Body of pancreas (tissue), 4 donors: ENCODE measurements at regions not wholly inside any gene's neighbourhood (a gene's known extent, or its start where the extent isn't known, plus 50 kb on each side); places are given as distances from the start of the nearest gene placed in this dataset.
"Not testable (repeated sequence)": the region's sequence is repeated elsewhere in the genome, so short reads cannot be mapped to it uniquely, and the experiment has no call there.

ENCODE experiments used
- ATAC-seq: fragments of 150-250 bp; one replicate; pipeline ENCODE4 v1.9.1; 2016
- DNase-seq, 4 donors: peaks; one replicate each; pipeline ENCODE4 v3.0.0-alpha.2; 2019
- H3K27ac ChIP-seq, 4 donors: fragments of 200-600 bp; sonication (generic); 1 replicate in 3 of 4; 2 replicates in 1 of 4; pipeline versions ENCODE4 v1.5.1 to v1.6.1; 2016 to 2019; ENCODE audit warnings: mild to moderate bottlenecking in 1 of 4, mixed read lengths in 1 of 4, moderate library complexity in 1 of 4
- H3K27me3 ChIP-seq, 2 donors: fragments of 200-600 bp; sonication (generic); one replicate each; pipeline ENCODE4 v1.6.0; 2016; ENCODE audit warnings: mild to moderate bottlenecking in 1 of 2
- H3K36me3 ChIP-seq, 2 donors: fragments of 200-600 bp; sonication (generic); replicated peaks in 1 of 2; 2 replicates each; pipeline ENCODE4 v1.5.1; 2016; ENCODE audit warnings: low read depth in 2 of 2; ENCODE audit not compliant: insufficient read depth in 1 of 2
- H3K4me1 ChIP-seq: fragments of 200-600 bp; sonication (generic); one replicate; pipeline ENCODE4 v1.6.0; 2016
- H3K4me3 ChIP-seq, 2 donors: fragments of 200-600 bp; sonication (generic); 1 replicate in 1 of 2; 2 replicates in 1 of 2; pipeline ENCODE4 v1.5.1; 2016 to 2019
- H3K9me3 ChIP-seq, 3 donors: fragments of 200-600 bp; sonication (generic); 1 replicate in 2 of 3; 2 replicates in 1 of 3; pipeline ENCODE4 v1.5.1; 2016
- POLR2A ChIP-seq, 3 donors: fragments of 450-650 bp; IDR thresholded peaks; one replicate each; pipeline ENCODE4 v1.6.1; 2016; ENCODE audit warnings: antibody characterized with exemption in 3 of 3, mild to moderate bottlenecking in 2 of 3
- WGBS, 2 donors: methylation state at CpG; one replicate each; pipeline ENCODE4 v1.1.5; 2017; 5-methylcytosine and 5-hydroxymethylcytosine counted together
- intact Hi-C: fragments of 100-400 bp; cut with DNase I; formaldehyde crosslinking; loops from one replicate; pipeline ENCODE4 v1.15.1; 2023
- TF ChIP-seq, protein P1 (sequence below), 7 experiments: fragments of 450-650 bp in 4 of 7; fragments of 200-600 bp in 3 of 7; sonication (generic) in 3 of 7; IDR thresholded peaks; one replicate each; pipeline ENCODE4 v1.5.1; 2016 to 2019; ENCODE audit warnings: antibody characterized with exemption in 7 of 7

GRCh38 chr17:14545156-14545906 is 244.4 kb downstream of the HS3ST3B1 start:
- Histone ChIP-seq H3K4me1 (peaks cover 4% of the 10 kb centered on the region), H3K36me3 (no peaks in the 10 kb centered on the region), H3K4me3 (no peak overlapping the region), H3K27me3 (no peaks in the 10 kb centered on the region), H3K27ac (no peak overlapping the region), H3K9me3 (no peaks in the 10 kb centered on the region)
- 23 to 32% methylated on average over 13 to 16 of the region's 16 CpGs for WGBS, 2 donors
- TF ChIP-seq, protein P1, sequence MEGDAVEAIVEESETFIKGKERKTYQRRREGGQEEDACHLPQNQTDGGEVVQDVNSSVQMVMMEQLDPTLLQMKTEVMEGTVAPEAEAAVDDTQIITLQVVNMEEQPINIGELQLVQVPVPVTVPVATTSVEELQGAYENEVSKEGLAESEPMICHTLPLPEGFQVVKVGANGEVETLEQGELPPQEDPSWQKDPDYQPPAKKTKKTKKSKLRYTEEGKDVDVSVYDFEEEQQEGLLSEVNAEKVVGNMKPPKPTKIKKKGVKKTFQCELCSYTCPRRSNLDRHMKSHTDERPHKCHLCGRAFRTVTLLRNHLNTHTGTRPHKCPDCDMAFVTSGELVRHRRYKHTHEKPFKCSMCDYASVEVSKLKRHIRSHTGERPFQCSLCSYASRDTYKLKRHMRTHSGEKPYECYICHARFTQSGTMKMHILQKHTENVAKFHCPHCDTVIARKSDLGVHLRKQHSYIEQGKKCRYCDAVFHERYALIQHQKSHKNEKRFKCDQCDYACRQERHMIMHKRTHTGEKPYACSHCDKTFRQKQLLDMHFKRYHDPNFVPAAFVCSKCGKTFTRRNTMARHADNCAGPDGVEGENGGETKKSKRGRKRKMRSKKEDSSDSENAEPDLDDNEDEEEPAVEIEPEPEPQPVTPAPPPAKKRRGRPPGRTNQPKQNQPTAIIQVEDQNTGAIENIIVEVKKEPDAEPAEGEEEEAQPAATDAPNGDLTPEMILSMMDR (IDR thresholded peaks at IDR 0.05), result no peak
- no peak for TF ChIP-seq POLR2A (IDR thresholded peaks at IDR 0.05)
- no peak for ATAC-seq
- intact Hi-C loops, result no loop called here
- DNase-seq, result peak in 1 of 4 donors; percentile 13

DNA sequence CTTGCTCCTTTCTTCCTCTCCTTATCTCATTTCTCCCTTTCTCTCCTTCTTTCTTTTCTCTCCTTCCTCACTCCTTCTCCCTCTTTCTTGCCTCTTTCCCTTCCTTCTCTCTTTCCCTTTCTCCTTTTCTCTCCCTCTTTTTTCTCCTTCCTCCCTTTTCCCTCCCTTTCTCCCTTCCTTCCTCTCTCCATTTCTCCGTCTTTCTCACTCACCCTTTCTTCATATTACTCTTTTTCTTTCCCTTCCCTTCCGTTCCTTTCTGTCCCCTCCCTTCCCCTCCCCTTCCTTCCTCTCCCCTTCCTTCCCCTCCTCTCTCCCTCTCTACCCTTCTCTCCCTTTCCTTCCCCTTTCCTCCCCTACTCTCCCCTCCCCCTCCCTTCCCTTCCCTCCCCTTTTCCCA is 240.8 kb downstream of the HS3ST3B1 start:
- Histone ChIP-seq H3K27ac (no peak overlapping the region), H3K36me3 (no peaks in the 10 kb centered on the region), H3K4me1 (peaks cover 4% of the 10 kb centered on the region), H3K27me3 (no peaks in the 10 kb centered on the region), H3K9me3 (no peaks in the 10 kb centered on the region), H3K4me3 (no peak overlapping the region)
- ATAC-seq, result no peak
- intact Hi-C loops, result no loop called here
- DNase-seq, result no peak
- whole genome bisulfite sequencing, 2 donors, result 50 to 64% methylated on average over 2 of the region's 2 CpGs
- no peak for TF ChIP-seq POLR2A (IDR thresholded peaks at IDR 0.05)
- TF ChIP-seq, protein P1 (IDR thresholded peaks at IDR 0.05), result no peak

DNA sequence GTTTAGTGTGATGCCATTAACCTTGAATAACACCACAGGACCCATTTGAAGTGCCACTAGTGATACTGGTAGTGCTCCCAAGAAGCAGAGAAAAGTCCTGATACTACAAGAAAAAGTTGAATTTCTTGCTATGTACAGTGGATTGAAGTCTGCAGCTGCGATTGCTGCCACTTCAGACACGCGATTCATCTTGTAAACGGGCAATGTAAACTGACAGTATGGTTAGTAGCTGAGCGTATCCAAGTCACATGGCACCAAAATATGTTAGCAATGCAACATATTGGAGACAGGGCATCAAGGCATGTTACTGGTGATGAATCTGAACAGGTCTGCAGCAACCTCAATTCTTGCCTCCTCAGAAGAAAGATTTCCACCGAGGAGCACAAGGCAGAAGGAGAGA is 238.9 kb downstream of the HS3ST3B1 start:
- no peaks in the 10 kb centered on the region for H3K27me3 ChIP-seq
- intact Hi-C loops, result no loop called here
- H3K4me1 ChIP-seq, result no peaks in the 10 kb centered on the region
- no peak for ATAC-seq
- no peaks in the 10 kb centered on the region for H3K36me3 ChIP-seq
- no peak for DNase-seq
- no peak for TF ChIP-seq POLR2A (IDR thresholded peaks at IDR 0.05)
- TF ChIP-seq, protein P1 (IDR thresholded peaks at IDR 0.05), result no peak
- no peaks in the 10 kb centered on the region for H3K9me3 ChIP-seq
- H3K4me3 ChIP-seq, result no peak overlapping the region
- WGBS, 2 donors, result 63 to 71% methylated on average over 6 of the region's 6 CpGs
- no peak overlapping the region for H3K27ac ChIP-seq

DNA sequence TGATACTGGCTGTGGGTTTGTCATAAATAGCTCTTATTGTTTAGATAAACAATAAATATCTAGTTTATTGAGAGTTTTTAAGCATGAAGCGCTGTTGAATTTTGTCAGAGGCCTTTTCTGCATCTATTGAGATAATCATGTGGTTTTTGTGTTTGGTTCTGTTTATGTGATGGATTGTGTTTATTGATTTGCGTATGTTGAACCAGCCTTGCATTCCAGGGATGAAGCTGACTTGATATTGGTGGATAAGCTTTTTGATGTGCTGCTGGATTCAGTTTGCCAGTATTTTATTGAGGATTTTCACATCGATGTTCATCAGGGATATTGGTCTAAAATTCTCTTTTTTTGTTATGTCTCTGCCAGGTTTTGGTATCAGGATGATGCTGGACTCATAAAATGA is 231.4 kb downstream of the HS3ST3B1 start:
- H3K27ac ChIP-seq, H3K36me3 ChIP-seq, H3K27me3 ChIP-seq, H3K9me3 ChIP-seq, H3K4me3 ChIP-seq, intact Hi-C loops, H3K4me1 ChIP-seq, ATAC-seq, DNase-seq: not testable (repeated sequence)
- 82 to 89% methylated on average over 3 of the region's 3 CpGs for WGBS, 2 donors

DNA sequence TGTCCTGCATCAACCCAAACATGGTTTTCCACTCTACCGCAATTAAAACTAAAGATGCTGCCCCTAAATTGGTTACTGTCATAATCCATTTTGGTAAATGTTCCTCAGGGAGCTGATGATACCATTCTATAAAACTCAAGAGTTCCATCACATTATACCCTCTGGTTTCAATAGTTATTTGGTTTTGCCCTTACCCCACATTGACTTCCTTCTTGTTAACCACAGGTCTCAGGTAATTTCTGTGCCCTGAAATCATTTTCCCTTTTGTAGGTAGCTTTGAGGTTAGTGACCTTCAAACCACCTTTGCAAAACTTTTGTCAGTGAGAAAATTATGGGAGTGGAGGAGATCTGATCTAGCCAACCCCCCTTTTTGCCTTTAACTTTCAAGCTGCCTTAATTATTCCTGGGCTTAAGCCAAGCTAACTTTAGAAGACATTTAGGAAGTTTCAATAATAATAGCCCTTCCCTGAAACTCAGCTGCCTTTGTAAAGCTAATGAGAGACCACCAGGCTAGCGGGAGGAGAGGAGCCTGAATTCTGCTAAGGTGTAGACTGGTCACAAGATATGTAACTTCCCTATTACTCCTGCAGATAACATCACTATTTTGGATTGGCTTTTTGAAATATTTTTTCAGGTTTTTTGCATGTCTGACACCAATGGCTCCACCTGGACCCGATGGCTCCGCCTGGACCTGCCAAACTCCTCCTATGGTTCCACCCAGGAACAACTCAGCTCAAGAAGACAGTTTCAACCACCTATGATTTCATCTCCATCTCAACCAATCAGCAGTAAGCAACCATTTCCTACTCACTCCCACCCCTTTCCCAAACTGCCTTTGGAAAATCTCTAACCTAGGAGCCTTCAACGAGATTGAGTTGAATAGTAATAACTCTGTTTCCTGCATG is 224.9 kb downstream of the HS3ST3B1 start:
- DNase-seq, result no peak
- Histone ChIP-seq H3K4me1 (no peaks in the 10 kb centered on the region), H3K27me3 (no peaks in the 10 kb centered on the region), H3K27ac (no peak overlapping the region), H3K9me3 (no peaks in the 10 kb centered on the region), H3K4me3 (no peak overlapping the region), H3K36me3 (no peaks in the 10 kb centered on the region)
- 57 to 67% methylated on average over 5 of the region's 5 CpGs for WGBS, 2 donors
- TF ChIP-seq, protein P1 (IDR thresholded peaks at IDR 0.05), result no peak
- TF ChIP-seq POLR2A (IDR thresholded peaks at IDR 0.05), result no peak
- ATAC-seq, result no peak
- intact Hi-C loops, result no loop called here
